ENCODE measurements at regions not wholly inside any gene's neighbourhood (a gene's known extent, or its start where the extent isn't known, plus 50 kb on each side); places are given as distances from the start of the nearest gene placed in this dataset.

DNA sequence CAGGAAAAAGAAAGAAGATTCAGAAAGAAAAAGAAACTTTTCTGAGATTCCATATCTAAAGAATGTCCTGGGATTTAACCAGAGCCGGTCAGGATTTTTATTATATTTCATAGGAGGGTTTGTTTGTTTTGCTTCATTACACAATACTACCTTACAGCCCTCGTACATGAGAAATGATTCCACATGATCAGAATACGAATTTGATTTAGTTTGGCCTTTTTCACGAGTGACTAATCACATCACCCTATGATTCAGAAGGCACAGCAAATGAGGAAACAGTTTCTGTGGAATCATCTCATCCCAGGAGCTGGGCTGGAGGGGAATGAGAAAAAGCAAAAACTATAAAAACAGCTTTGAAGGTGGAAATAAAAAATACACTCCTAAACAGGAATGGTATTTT, 54.7 kb upstream of the VWC2 start:
- TF ChIP-seq CTCF (IDR thresholded peaks at IDR 0.05; ENCODE audit: extremely low read depth, missing control alignments) = no peak
- no peak for DNase-seq (ENCODE audit: low spot score)

- no peak for DNase-seq (ENCODE audit: low spot score)
- TF ChIP-seq CTCF (IDR thresholded peaks at IDR 0.05; ENCODE audit: extremely low read depth, missing control alignments) = no peak
Measured at GRCh38 chr7:49721441-49721840, 52.0 kb upstream of the VWC2 start.

All from GM20000 (cell line).